A673 (cell line): ENCODE measurements at regions not wholly inside any gene's neighbourhood (a gene's known extent, or its start where the extent isn't known, plus 50 kb on each side); places are given as distances from the start of the nearest gene placed in this dataset.

Experiments
- EZH2 ChIP-seq: fragments of 200-600 bp; sonication (generic); IDR thresholded peaks from 2 replicates; pipeline ENCODE4 v1.6.1; 2017; ENCODE audit warnings: borderline replicate concordance, low read depth, mild to moderate bottlenecking, mixed read lengths, antibody characterized with exemption, low read length; ENCODE audit not compliant: poor library complexity, severe bottlenecking
- TF ChIP-seq, protein P1 (sequence below): fragments of 300-800, 200-600 bp; sonication (generic); conservative IDR thresholded peaks from 2 replicates; pipeline ENCODE4 v1.5.1; 2017; ENCODE audit warnings: low read depth, mild to moderate bottlenecking, antibody characterized with exemption, low read length, moderate library complexity, mixed read lengths

DNA sequence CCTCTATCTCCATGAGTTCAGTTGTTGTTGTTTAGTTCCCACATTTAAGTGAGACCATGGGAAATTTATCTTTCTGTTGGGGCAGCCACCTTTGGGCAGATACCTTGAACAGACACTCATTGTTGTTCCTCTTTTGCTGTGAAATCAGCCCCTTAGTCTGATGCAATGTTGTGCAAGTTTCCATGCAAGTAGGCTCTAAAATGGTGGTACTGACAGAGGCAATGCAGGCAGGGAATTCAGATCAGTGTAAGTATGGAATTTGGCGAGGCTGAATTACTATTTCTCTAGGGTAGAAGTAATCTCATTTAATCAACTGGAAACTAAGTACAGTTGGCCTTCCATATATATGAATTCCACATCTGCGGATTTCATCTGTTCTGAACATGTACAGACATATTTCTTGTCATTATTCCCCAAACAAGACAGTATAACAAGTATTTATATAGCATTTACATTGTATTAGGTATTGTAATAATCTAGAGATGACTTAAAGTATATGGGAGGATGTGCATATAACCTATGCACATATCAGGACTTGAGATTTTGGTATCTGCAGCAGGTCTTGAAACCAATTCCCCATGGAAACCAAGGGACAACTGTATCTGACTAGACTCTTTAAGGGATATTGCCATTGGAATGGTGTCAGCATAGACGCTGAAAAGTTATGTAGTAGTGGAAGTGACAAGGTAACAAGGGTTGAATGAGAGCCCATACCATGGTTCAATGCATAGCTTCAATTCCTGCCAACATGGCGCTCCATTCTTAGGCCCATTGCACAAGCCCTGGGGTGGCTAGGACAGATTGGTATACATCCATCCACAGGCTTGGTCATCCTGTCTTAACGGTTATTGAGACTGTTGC is 281.5 kb upstream of the HTR2A start:
- TF ChIP-seq, protein P1, sequence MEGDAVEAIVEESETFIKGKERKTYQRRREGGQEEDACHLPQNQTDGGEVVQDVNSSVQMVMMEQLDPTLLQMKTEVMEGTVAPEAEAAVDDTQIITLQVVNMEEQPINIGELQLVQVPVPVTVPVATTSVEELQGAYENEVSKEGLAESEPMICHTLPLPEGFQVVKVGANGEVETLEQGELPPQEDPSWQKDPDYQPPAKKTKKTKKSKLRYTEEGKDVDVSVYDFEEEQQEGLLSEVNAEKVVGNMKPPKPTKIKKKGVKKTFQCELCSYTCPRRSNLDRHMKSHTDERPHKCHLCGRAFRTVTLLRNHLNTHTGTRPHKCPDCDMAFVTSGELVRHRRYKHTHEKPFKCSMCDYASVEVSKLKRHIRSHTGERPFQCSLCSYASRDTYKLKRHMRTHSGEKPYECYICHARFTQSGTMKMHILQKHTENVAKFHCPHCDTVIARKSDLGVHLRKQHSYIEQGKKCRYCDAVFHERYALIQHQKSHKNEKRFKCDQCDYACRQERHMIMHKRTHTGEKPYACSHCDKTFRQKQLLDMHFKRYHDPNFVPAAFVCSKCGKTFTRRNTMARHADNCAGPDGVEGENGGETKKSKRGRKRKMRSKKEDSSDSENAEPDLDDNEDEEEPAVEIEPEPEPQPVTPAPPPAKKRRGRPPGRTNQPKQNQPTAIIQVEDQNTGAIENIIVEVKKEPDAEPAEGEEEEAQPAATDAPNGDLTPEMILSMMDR = no peak
- TF ChIP-seq EZH2 = no peak
